ENCODE measurements at regions not wholly inside any gene's neighbourhood (a gene's known extent, or its start where the extent isn't known, plus 50 kb on each side); places are given as distances from the start of the nearest gene placed in this dataset.

GRCh38 chr1:96922181-96922580 is 200.6 kb downstream of the PTBP2 start:
- no peak for DNase-seq (ENCODE audit: low read depth)
- no peaks in the 10 kb centered on the region for H3K36me3 ChIP-seq (ENCODE audit: control insufficient read depth, insufficient read depth, low read length)
- TF ChIP-seq, protein P1, sequence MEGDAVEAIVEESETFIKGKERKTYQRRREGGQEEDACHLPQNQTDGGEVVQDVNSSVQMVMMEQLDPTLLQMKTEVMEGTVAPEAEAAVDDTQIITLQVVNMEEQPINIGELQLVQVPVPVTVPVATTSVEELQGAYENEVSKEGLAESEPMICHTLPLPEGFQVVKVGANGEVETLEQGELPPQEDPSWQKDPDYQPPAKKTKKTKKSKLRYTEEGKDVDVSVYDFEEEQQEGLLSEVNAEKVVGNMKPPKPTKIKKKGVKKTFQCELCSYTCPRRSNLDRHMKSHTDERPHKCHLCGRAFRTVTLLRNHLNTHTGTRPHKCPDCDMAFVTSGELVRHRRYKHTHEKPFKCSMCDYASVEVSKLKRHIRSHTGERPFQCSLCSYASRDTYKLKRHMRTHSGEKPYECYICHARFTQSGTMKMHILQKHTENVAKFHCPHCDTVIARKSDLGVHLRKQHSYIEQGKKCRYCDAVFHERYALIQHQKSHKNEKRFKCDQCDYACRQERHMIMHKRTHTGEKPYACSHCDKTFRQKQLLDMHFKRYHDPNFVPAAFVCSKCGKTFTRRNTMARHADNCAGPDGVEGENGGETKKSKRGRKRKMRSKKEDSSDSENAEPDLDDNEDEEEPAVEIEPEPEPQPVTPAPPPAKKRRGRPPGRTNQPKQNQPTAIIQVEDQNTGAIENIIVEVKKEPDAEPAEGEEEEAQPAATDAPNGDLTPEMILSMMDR (IDR thresholded peaks at IDR 0.05; ENCODE audit: insufficient read depth, low read depth, low read length), result no peak
- POLR2A ChIA-PET, result no interaction called here
- CTCF ChIA-PET, result interaction anchor here (0.6 to 1.3 kb wide), 2 partner anchors 11 to 807 kb away, joined by 3 read pairs; no protein-coding TSS in a partner anchor
- no peak overlapping the region for H3K4me3 ChIP-seq (ENCODE audit: low read depth, low read length)
- no peaks in the 10 kb centered on the region for H3K27me3 ChIP-seq (ENCODE audit: control insufficient read depth, insufficient read depth, low read length)

GRCh38 chr1:96923753-96924152 is 202.2 kb downstream of the PTBP2 start:
- DNase-seq (ENCODE audit: low read depth), result no peak
- TF ChIP-seq, protein P1 (IDR thresholded peaks at IDR 0.05; ENCODE audit: insufficient read depth, low read depth, low read length), result no peak
- Histone ChIP-seq H3K4me3 (ENCODE audit: low read depth, low read length) (no peak overlapping the region), H3K36me3 (ENCODE audit: control insufficient read depth, insufficient read depth, low read length) (no peaks in the 10 kb centered on the region), H3K27me3 (ENCODE audit: control insufficient read depth, insufficient read depth, low read length) (no peaks in the 10 kb centered on the region)
- POLR2A ChIA-PET, result no interaction called here
- CTCF ChIA-PET, result interaction anchor here (0.9 kb wide), 1 partner anchor 127 kb away, joined by 3 read pairs; no protein-coding TSS in a partner anchor

- ChIA-PET CTCF (no interaction called here), POLR2A (no interaction called here)
- H3K4me3 ChIP-seq (ENCODE audit: low read depth, low read length), result no peak overlapping the region
- no peaks in the 10 kb centered on the region for H3K36me3 ChIP-seq (ENCODE audit: control insufficient read depth, insufficient read depth, low read length)
- DNase-seq (ENCODE audit: low read depth), result no peak
- H3K27me3 ChIP-seq (ENCODE audit: control insufficient read depth, insufficient read depth, low read length), result no peaks in the 10 kb centered on the region
- TF ChIP-seq, protein P1 (IDR thresholded peaks at IDR 0.05; ENCODE audit: insufficient read depth, low read depth, low read length), result no peak
Observed at GRCh38 chr1:96926176-96926575, 204.6 kb downstream of the PTBP2 start.

DNA sequence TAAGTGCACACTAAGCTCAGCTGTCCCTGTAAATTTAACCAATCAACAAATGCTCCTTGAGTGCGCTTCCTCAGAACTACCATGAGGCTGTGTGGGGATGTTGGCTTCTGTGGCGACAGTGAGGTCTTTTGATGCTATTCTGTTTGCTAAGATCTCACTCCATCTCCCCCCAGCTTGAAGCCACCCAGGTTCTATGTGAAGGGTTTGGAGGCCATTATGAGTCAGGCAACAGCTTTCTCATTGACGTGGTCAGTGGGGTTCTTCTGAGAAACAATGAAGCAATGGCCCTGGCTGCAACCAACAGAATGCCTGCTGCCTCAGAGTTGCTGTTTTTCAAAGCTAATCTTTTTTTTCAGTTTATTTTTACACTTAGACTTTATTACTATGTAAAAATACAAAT is 205.5 kb downstream of the PTBP2 start:
- Histone ChIP-seq H3K27me3 (ENCODE audit: control insufficient read depth, insufficient read depth, low read length) (no peaks in the 10 kb centered on the region), H3K4me3 (ENCODE audit: low read depth, low read length) (no peak overlapping the region), H3K36me3 (ENCODE audit: control insufficient read depth, insufficient read depth, low read length) (no peaks in the 10 kb centered on the region)
- no peak for DNase-seq (ENCODE audit: low read depth)
- TF ChIP-seq, protein P1 (IDR thresholded peaks at IDR 0.05; ENCODE audit: insufficient read depth, low read depth, low read length), result no peak
- CTCF ChIA-PET, result no interaction called here
- POLR2A ChIA-PET, result no interaction called here

DNA sequence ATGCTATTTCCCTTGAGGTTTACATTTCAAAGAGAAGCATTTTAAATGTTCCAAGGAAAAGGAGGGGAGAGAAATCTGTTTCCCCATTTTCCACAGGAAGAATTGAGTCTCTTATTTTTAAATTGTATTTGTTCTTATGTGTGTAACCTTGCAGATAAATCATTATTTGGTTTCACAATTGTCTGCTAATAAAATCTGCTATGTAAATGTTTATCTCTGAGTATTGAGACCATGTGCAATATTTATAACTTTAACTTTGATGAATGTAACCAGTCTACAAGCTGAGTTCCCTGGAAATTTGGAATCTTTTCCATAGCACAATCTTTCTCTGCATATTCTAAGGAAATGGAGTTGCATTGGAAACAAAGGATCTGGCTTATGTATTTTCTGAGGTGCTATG is 209.6 kb downstream of the PTBP2 start:
- TF ChIP-seq, protein P1 (IDR thresholded peaks at IDR 0.05; ENCODE audit: insufficient read depth, low read depth, low read length), result no peak
- ChIA-PET CTCF (no interaction called here), POLR2A (no interaction called here)
- DNase-seq (ENCODE audit: low read depth), result no peak
- H3K27me3 ChIP-seq (ENCODE audit: control insufficient read depth, insufficient read depth, low read length), result no peaks in the 10 kb centered on the region
- no peak overlapping the region for H3K4me3 ChIP-seq (ENCODE audit: low read depth, low read length)
- H3K36me3 ChIP-seq (ENCODE audit: control insufficient read depth, insufficient read depth, low read length), result no peaks in the 10 kb centered on the region
